ENCODE measurements at regions not wholly inside any gene's neighbourhood (a gene's known extent, or its start where the extent isn't known, plus 50 kb on each side); places are given as distances from the start of the nearest gene placed in this dataset.

- no peak for ATAC-seq
- Histone ChIP-seq H3K4me1 (ENCODE audit: control insufficient read depth in 1 of 2, insufficient read depth in 2 of 2, low read length in 2 of 2) (no peaks in the 10 kb centered on the region), H3K9ac (ENCODE audit: low read length) (no peak overlapping the region), H3K4me2 (ENCODE audit: low read length) (no peak overlapping the region), H4K20me1 (ENCODE audit: insufficient read depth) (no peaks in the 10 kb centered on the region), H3K79me2 (ENCODE audit: insufficient read depth, low read length) (no peaks in the 10 kb centered on the region), H3K4me3 (replicated peaks in 1 of 2; ENCODE audit: low read depth in 1 of 2, low read length in 2 of 2) (no peak overlapping the region), H2AFZ (ENCODE audit: low read depth, low read length, poor library complexity, severe bottlenecking) (no peak overlapping the region), H3K9me3 (ENCODE audit: control insufficient read depth in 1 of 2, insufficient read depth in 1 of 2, low read depth in 1 of 2, low read length in 2 of 2) (peaks cover 12 to 26% of the 10 kb centered on the region in 2 experiments; a peak in 2 of 4 replicates), H3K36me3 (ENCODE audit: control insufficient read depth in 1 of 2, insufficient read depth in 2 of 2, low read length in 2 of 2) (no peaks in the 10 kb centered on the region), H3K27ac (ENCODE audit: low read depth, low read length) (no peak overlapping the region), H3K9me2 (ENCODE audit: insufficient read depth) (no peaks in the 10 kb centered on the region), H3K27me3 (ENCODE audit: insufficient read depth, low read length) (no peaks in the 10 kb centered on the region)
- ChIA-PET CTCF (no interaction called here), POLR2A (no interaction called here), RAD21 (ENCODE audit: low non-redundant PET in 1 of 2, low total read pairs in 2 of 2, uncharacterized antibody in 2 of 2, unreplicated experiment in 2 of 2) (no interaction called here)
- no TSS peak for BruUV-seq (replicated peaks)
- no peak for DNase-seq (ENCODE audit: low read depth, low spot score)
- intact Hi-C loops (cut with micrococcal nuclease) = no loop called here
- no peak for TF ChIP-seq CEBPB (IDR thresholded peaks at IDR 0.05; ENCODE audit: low read depth)
- TF ChIP-seq ZFX (IDR thresholded peaks at IDR 0.05) = no peak
- no peak for TF ChIP-seq SIN3A (IDR thresholded peaks at IDR 0.05; ENCODE audit: low read depth)
- no peak for TF ChIP-seq CBX3 (IDR thresholded peaks at IDR 0.05; ENCODE audit: low read depth)
- no peak for TF ChIP-seq CTCF (IDR thresholded peaks at IDR 0.05 in 2 of 3, conservative IDR thresholded peaks at IDR 0.05 in 1 of 3; ENCODE audit: borderline replicate concordance in 1 of 3, insufficient read depth in 1 of 3, low read depth in 2 of 3, low read length in 2 of 3)
- no peak for TF ChIP-seq POLR2AphosphoS5 (IDR thresholded peaks at IDR 0.05; ENCODE audit: low read depth, low read length)
- no peak for TF ChIP-seq POLR2A (IDR thresholded peaks at IDR 0.05; ENCODE audit: borderline replicate concordance, extremely low read depth, insufficient read depth, insufficient read length)
- TF ChIP-seq SRF (IDR thresholded peaks at IDR 0.05; ENCODE audit: low read depth) = no peak
- no peak for TF ChIP-seq EZH2phosphoT487 (IDR thresholded peaks at IDR 0.05; ENCODE audit: borderline replicate concordance)
- TF ChIP-seq, protein P1, sequence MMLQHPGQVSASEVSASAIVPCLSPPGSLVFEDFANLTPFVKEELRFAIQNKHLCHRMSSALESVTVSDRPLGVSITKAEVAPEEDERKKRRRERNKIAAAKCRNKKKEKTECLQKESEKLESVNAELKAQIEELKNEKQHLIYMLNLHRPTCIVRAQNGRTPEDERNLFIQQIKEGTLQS (IDR thresholded peaks at IDR 0.05) = no peak
- no peak for TF ChIP-seq EGR1 (IDR thresholded peaks at IDR 0.05; ENCODE audit: low read depth)
- TF ChIP-seq YY1 (IDR thresholded peaks at IDR 0.05; ENCODE audit: extremely low read depth, insufficient replicate concordance, low read depth, low read length) = no peak
- TF ChIP-seq FOSL1 (IDR thresholded peaks at IDR 0.05; ENCODE audit: low read depth) = no peak
- no peak for TF ChIP-seq TCF7L2 (IDR thresholded peaks at IDR 0.05; ENCODE audit: borderline replicate concordance, extremely low read depth, insufficient read depth, insufficient read length)
These were observed 671.6 kb upstream of the SGO1 start for GRCh38 chr3:20857636-20858035.

All from HCT116 (cell line).